ENCODE measurements at regions not wholly inside any gene's neighbourhood (a gene's known extent, or its start where the extent isn't known, plus 50 kb on each side); places are given as distances from the start of the nearest gene placed in this dataset.

- TF ChIP-seq, protein P1, sequence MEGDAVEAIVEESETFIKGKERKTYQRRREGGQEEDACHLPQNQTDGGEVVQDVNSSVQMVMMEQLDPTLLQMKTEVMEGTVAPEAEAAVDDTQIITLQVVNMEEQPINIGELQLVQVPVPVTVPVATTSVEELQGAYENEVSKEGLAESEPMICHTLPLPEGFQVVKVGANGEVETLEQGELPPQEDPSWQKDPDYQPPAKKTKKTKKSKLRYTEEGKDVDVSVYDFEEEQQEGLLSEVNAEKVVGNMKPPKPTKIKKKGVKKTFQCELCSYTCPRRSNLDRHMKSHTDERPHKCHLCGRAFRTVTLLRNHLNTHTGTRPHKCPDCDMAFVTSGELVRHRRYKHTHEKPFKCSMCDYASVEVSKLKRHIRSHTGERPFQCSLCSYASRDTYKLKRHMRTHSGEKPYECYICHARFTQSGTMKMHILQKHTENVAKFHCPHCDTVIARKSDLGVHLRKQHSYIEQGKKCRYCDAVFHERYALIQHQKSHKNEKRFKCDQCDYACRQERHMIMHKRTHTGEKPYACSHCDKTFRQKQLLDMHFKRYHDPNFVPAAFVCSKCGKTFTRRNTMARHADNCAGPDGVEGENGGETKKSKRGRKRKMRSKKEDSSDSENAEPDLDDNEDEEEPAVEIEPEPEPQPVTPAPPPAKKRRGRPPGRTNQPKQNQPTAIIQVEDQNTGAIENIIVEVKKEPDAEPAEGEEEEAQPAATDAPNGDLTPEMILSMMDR (conservative IDR thresholded peaks at IDR 0.05; ENCODE audit: low read depth, low read length): no peak
- TF ChIP-seq EZH2 (IDR thresholded peaks at IDR 0.05; ENCODE audit: low read length, unreplicated experiment) (no peak), EZH2phosphoT487 (IDR thresholded peaks at IDR 0.05; ENCODE audit: borderline replicate concordance, low read length) (no peak)
These were observed 777.1 kb upstream of the MDGA2 start for GRCh38 chr14:48452437-48452995.
